HepG2 (cell line): ENCODE measurements at regions not wholly inside any gene's neighbourhood (a gene's known extent, or its start where the extent isn't known, plus 50 kb on each side); places are given as distances from the start of the nearest gene placed in this dataset.

ENCODE experiments used
- SP140L ChIP-seq: sonication (generic); formaldehyde crosslinking; IDR thresholded peaks from 2 replicates; pipeline ENCODE4 v1.4.0; 2020; ENCODE audit warnings: missing genetic modification reagents, borderline replicate concordance
- TF ChIP-seq, protein P1 (sequence below): sonication (generic); formaldehyde crosslinking; IDR thresholded peaks from 2 replicates; pipeline ENCODE4 v1.5.1; 2020; ENCODE audit warnings: mild to moderate bottlenecking, missing genetic modification reagents
- TF ChIP-seq, protein P2 (sequence below): IDR thresholded peaks from 2 replicates; pipeline ENCODE4 v1.6.1; 2016; ENCODE audit warnings: low read depth, missing genetic modification reagents, missing compliant biosample characterization
- TF ChIP-seq, protein P3 (sequence below): sonication (generic); formaldehyde crosslinking; IDR thresholded peaks from 2 replicates; pipeline ENCODE4 v1.5.1; 2020; ENCODE audit warnings: missing genetic modification reagents, mild to moderate bottlenecking, borderline replicate concordance

DNA sequence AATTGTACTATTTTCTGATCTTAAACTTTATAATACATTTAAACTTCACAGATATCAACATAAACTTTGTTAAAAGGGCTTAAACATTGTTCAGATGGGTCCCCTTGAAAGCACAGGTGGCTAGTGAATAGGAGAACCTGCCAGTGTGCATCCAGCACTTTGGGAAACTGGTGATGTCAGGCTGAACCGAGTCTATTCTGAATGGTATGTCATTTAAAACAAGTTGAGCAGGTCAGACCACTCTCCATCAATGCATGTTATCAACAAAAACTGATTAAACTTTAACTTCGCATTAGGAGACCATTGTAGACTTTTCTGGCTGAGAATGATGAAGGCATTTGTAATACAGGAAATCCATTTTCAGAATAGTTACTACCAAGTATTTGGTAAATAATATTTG lies 50.1 kb upstream of the FREM2 start (continued):
- TF ChIP-seq, protein P1, sequence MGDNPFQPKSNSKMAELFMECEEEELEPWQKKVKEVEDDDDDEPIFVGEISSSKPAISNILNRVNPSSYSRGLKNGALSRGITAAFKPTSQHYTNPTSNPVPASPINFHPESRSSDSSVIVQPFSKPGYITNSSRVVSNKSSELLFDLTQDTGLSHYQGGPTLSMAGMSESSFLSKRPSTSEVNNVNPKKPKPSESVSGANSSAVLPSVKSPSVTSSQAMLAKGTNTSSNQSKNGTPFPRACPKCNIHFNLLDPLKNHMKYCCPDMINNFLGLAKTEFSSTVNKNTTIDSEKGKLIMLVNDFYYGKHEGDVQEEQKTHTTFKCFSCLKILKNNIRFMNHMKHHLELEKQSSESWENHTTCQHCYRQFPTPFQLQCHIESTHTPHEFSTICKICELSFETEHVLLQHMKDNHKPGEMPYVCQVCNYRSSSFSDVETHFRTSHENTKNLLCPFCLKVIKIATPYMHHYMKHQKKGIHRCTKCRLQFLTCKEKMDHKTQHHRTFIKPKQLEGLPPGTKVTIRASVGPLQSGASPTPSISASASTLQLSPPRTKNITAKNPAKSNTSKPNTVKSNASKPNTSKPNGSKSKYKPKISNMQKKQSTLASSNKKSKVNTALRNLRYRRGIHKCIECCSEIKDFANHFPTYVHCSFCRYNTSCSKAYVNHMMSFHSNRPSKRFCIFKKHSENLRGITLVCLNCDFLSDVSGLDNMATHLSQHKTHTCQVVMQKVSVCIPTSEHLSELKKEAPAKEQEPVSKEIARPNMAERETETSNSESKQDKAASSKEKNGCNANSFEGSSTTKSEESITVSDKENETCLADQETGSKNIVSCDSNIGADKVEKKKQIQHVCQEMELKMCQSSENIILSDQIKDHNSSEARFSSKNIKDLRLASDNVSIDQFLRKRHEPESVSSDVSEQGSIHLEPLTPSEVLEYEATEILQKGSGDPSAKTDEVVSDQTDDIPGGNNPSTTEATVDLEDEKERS: no peak
- TF ChIP-seq, protein P2, sequence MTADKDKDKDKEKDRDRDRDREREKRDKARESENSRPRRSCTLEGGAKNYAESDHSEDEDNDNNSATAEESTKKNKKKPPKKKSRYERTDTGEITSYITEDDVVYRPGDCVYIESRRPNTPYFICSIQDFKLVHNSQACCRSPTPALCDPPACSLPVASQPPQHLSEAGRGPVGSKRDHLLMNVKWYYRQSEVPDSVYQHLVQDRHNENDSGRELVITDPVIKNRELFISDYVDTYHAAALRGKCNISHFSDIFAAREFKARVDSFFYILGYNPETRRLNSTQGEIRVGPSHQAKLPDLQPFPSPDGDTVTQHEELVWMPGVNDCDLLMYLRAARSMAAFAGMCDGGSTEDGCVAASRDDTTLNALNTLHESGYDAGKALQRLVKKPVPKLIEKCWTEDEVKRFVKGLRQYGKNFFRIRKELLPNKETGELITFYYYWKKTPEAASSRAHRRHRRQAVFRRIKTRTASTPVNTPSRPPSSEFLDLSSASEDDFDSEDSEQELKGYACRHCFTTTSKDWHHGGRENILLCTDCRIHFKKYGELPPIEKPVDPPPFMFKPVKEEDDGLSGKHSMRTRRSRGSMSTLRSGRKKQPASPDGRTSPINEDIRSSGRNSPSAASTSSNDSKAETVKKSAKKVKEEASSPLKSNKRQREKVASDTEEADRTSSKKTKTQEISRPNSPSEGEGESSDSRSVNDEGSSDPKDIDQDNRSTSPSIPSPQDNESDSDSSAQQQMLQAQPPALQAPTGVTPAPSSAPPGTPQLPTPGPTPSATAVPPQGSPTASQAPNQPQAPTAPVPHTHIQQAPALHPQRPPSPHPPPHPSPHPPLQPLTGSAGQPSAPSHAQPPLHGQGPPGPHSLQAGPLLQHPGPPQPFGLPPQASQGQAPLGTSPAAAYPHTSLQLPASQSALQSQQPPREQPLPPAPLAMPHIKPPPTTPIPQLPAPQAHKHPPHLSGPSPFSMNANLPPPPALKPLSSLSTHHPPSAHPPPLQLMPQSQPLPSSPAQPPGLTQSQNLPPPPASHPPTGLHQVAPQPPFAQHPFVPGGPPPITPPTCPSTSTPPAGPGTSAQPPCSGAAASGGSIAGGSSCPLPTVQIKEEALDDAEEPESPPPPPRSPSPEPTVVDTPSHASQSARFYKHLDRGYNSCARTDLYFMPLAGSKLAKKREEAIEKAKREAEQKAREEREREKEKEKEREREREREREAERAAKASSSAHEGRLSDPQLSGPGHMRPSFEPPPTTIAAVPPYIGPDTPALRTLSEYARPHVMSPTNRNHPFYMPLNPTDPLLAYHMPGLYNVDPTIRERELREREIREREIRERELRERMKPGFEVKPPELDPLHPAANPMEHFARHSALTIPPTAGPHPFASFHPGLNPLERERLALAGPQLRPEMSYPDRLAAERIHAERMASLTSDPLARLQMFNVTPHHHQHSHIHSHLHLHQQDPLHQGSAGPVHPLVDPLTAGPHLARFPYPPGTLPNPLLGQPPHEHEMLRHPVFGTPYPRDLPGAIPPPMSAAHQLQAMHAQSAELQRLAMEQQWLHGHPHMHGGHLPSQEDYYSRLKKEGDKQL (CRISPR knock-in tag): no peak
- no peak for TF ChIP-seq SP140L (CRISPR knock-in tag)
- TF ChIP-seq, protein P3, sequence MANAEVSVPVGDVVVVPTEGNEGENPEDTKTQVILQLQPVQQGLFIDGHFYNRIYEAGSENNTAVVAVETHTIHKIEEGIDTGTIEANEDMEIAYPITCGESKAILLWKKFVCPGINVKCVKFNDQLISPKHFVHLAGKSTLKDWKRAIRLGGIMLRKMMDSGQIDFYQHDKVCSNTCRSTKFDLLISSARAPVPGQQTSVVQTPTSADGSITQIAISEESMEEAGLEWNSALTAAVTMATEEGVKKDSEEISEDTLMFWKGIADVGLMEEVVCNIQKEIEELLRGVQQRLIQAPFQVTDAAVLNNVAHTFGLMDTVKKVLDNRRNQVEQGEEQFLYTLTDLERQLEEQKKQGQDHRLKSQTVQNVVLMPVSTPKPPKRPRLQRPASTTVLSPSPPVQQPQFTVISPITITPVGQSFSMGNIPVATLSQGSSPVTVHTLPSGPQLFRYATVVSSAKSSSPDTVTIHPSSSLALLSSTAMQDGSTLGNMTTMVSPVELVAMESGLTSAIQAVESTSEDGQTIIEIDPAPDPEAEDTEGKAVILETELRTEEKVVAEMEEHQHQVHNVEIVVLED: no peak
